ENCODE measurements at regions not wholly inside any gene's neighbourhood (a gene's known extent, or its start where the extent isn't known, plus 50 kb on each side); places are given as distances from the start of the nearest gene placed in this dataset.
A peak's percentile ranks its signal among the peaks of the same experiment; 100 is the strongest.

DNA sequence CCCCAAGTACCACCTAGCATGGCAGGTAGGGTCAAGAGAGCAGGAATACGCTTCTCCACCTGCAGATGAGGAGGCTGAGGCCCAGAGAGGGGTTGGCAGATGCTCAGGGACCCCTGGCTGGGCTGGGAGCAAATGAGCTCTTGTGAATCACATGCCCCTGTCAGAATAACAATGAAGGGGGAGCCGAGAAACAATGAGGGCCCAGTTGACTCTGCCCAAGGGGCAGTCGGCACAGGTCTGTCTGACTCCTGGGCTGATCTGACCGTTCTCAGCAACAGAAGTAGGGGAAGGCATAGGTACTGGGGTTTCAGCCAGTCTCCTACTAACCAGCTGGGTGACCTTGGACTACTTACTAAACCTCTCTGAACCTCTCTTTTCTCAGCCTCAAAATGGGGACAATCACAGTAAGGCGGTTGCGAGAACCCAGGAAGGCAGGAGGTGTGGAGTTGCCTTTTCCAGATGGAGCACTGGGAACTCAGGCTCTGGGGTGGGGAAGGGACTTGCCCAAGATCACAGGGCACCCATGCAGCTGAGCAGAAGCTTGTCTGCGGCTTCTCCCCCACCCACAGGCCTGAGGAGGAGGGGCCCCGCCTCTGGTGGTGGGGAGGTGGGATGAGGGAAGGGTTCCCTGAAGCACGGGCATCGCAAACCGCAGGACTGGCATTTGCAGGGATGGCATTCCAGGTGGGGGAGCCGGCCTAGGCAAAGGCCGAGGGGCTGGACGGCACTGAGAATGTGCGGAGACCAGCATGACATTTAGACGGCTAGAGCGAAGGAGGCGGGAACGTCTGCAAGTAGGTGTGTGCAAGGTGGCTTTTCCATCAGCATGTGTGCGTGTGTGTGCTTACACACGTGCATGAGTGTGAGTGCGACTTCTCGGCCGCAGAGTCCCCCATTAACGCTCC is 163.0 kb downstream of the MN1 start:
- DNase-seq (no peak), FAIRE-seq (no peak)
- Histone ChIP-seq H3K27me3 (ENCODE audit: control insufficient read depth in 3 of 3, insufficient read depth in 3 of 3, low read length in 3 of 3) (no peaks in the 10 kb centered on the region), H3K4me1 (ENCODE audit: control insufficient read depth in 3 of 3, insufficient read depth in 2 of 3, low read depth in 1 of 3, low read length in 2 of 3) (peaks cover 0 to 12% (median 0%) of the 10 kb centered on the region in 3 donors), H3K36me3 (ENCODE audit: control insufficient read depth in 3 of 3, insufficient read depth in 2 of 3, low read depth in 1 of 3, low read length in 3 of 3) (no peaks in the 10 kb centered on the region), H3K9me3 (ENCODE audit: control insufficient read depth in 2 of 2, insufficient read depth in 1 of 2, low read depth in 1 of 2, low read length in 1 of 2) (no peaks in the 10 kb centered on the region), H3K4me3 (ENCODE audit: low read depth in 1 of 3, low read length in 3 of 3) (no peak overlapping the region), H3K27ac (ENCODE audit: low read depth in 1 of 3, low read length in 2 of 3) (no peak overlapping the region)
- 88 to 89% (median 88%) methylated on average over 25 of the region's 25 CpGs for WGBS, 3 donors

DNA sequence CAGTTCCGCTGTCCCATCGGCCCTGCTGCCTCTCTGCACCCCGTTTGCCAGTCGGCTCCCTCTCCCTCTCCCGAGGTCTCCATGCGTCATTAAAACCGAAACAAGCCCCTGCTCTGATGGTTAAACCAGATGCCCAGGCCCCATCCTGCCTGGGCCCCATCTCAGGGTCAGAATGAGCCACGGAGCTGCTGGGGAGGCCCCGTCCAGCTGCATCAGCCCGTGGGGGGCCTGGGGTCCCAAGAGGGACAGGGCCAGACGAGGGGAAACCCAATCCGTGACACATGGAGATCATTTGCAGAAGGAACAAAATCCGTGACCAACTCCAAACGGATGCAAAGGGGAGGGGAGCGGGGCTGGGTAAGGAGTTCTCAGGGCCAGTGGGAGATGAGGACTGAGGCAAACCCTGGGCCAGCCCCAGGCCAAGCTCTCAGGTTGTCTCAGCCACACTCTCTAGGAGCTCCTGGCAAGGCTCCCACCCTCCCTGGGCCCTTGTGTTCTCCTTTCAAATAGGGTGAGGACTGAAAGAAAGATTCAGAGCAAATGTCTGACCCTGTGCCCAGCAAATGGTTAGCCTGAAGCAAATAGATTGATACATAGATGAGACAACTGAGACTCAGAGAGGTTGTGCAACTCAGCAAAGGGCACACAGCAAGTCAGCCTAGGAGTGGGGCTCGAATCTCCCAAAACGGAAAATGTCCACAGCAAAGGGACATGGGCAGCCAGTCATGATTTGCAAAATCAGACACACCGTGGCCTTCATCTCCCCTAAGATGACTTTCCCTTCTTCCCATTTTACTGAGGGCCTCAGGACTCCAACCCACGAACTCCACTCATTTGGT is 162.1 kb downstream of the MN1 start:
- Histone ChIP-seq H3K4me3 (ENCODE audit: low read depth in 1 of 3, low read length in 3 of 3) (no peak overlapping the region), H3K36me3 (ENCODE audit: control insufficient read depth in 3 of 3, insufficient read depth in 2 of 3, low read depth in 1 of 3, low read length in 3 of 3) (no peaks in the 10 kb centered on the region), H3K27ac (ENCODE audit: low read depth in 1 of 3, low read length in 2 of 3) (no peak overlapping the region), H3K9me3 (ENCODE audit: control insufficient read depth in 2 of 2, insufficient read depth in 1 of 2, low read depth in 1 of 2, low read length in 1 of 2) (no peaks in the 10 kb centered on the region), H3K27me3 (ENCODE audit: control insufficient read depth in 3 of 3, insufficient read depth in 3 of 3, low read length in 3 of 3) (no peaks in the 10 kb centered on the region), H3K4me1 (ENCODE audit: control insufficient read depth in 3 of 3, insufficient read depth in 2 of 3, low read depth in 1 of 3, low read length in 2 of 3) (peaks cover 0 to 5% (median 0%) of the 10 kb centered on the region in 3 donors)
- FAIRE-seq (no peak), DNase-seq (no peak)
- 74 to 80% (median 76%) methylated on average over 19 of the region's 19 CpGs for WGBS, 3 donors

DNA sequence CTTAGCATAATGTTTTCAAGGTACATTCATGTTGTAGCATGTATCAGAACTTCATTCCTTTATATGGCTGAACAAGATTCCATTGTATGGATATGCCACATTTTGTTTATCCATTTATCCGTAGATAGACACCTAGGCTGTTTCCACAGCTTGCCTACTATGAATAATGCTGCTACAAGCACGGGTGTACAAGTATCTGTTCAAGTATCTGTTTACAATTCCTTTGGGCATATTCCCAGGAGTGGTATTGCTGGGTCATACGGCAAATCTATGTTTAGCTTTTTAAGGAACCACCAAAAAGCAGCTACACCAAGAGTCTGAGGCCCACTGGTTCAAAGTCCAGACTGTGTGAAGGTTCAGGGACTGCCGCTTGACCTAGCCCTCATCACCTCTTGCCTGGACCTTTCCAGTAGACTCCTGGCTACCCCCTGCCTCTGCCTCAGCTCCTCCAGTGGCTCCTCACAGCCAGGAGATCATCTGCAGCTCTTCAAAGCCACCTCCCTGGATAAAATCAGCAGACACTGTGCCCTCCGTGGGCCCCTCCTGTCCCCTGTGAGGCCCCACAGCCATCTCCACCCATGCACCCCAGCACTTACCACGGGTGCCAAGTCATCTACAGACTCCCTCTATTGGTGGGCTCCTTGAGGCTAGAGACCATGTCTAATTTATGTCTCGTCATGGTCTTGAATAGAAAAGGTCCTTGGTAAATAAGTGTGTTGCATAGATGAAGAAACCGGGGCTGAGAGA is 160.3 kb downstream of the MN1 start:
- no peaks in the 10 kb centered on the region for H3K9me3 ChIP-seq (ENCODE audit: control insufficient read depth in 2 of 2, insufficient read depth in 1 of 2, low read depth in 1 of 2, low read length in 1 of 2)
- H3K4me1 ChIP-seq (ENCODE audit: control insufficient read depth in 3 of 3, insufficient read depth in 2 of 3, low read depth in 1 of 3, low read length in 2 of 3), result peaks cover 0 to 5% (median 0%) of the 10 kb centered on the region in 3 donors
- FAIRE-seq (no peak), DNase-seq (peak in 1 of 2 donors; percentile 28)
- H3K27ac ChIP-seq (ENCODE audit: low read depth in 1 of 3, low read length in 2 of 3), result no peak overlapping the region
- no peak overlapping the region for H3K4me3 ChIP-seq (ENCODE audit: low read depth in 1 of 3, low read length in 3 of 3)
- H3K27me3 ChIP-seq (ENCODE audit: control insufficient read depth in 3 of 3, insufficient read depth in 3 of 3, low read length in 3 of 3), result no peaks in the 10 kb centered on the region
- 52 to 56% (median 53%) methylated on average over 8 of the region's 8 CpGs for WGBS, 3 donors
- no peaks in the 10 kb centered on the region for H3K36me3 ChIP-seq (ENCODE audit: control insufficient read depth in 3 of 3, insufficient read depth in 2 of 3, low read depth in 1 of 3, low read length in 3 of 3)

DNA sequence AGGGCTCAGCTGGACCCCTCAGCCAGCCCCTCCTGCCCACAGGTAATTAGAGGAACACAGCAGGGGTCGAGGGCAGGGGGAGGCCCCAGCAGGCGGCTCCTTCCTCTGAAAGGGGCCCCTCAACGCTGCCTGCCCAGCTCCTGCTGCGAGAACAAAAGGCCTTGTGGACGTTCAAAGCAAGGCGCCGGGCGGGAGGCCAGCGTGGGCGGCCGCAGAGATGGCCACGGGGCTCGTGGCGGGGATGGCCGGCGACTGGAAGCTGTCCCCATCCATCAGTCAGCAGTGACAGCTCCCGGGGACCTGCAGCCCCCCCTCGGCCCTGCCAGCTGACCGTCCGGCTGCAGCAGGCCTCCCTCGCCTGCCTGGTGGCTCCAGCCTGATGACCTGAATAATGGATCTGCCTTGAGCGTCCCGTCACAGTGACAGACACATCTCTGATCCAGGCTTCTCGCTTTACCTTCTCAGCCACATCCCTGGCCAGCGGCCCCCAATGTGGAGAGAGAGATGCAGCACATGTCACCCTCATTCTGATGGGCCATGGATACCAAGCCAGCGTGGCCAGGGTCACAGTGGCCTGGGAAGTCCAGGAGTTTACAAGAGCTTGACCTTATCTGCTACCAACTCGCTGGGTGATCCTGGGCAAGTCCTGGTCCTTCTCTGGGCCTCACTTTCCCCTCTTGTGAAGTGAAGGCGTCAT is 159.3 kb downstream of the MN1 start:
- DNase-seq (no peak), FAIRE-seq (no peak)
- WGBS, 3 donors, result 82 to 84% (median 82%) methylated on average over 21 to 28 of the region's 28 CpGs
- H3K27ac ChIP-seq (ENCODE audit: low read depth in 1 of 3, low read length in 2 of 3), result no peak overlapping the region
- no peaks in the 10 kb centered on the region for H3K9me3 ChIP-seq (ENCODE audit: control insufficient read depth in 2 of 2, insufficient read depth in 1 of 2, low read depth in 1 of 2, low read length in 1 of 2)
- H3K27me3 ChIP-seq (ENCODE audit: control insufficient read depth in 3 of 3, insufficient read depth in 3 of 3, low read length in 3 of 3), result no peaks in the 10 kb centered on the region
- H3K36me3 ChIP-seq (ENCODE audit: control insufficient read depth in 3 of 3, insufficient read depth in 2 of 3, low read depth in 1 of 3, low read length in 3 of 3), result no peaks in the 10 kb centered on the region
- H3K4me1 ChIP-seq (ENCODE audit: control insufficient read depth in 3 of 3, insufficient read depth in 2 of 3, low read depth in 1 of 3, low read length in 2 of 3), result peaks cover 0 to 5% (median 0%) of the 10 kb centered on the region in 3 donors
- no peak overlapping the region for H3K4me3 ChIP-seq (ENCODE audit: low read depth in 1 of 3, low read length in 3 of 3)

DNA sequence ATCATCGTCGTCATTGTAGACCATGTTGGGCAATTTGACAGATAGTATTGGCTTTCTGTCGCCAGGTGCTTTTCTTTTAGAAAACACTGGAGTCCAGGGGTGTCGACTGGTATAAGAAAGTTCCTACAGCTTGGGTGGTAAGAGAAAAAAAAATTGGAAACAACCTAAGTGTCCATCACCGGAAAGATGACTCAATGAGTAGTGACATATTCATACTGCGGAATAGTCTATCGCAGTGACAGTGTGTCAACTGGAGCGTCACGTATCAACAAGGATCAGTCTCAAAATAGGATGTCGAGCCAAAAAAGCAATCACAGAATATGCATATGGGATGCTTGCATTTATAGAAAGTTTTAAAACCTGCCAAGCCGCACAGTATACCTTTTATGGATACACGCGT is 157.6 kb downstream of the MN1 start:
- Histone ChIP-seq H3K4me1 (ENCODE audit: control insufficient read depth in 3 of 3, insufficient read depth in 2 of 3, low read depth in 1 of 3, low read length in 2 of 3) (peaks cover 0 to 8% (median 0%) of the 10 kb centered on the region in 3 donors), H3K27me3 (ENCODE audit: control insufficient read depth in 3 of 3, insufficient read depth in 3 of 3, low read length in 3 of 3) (no peaks in the 10 kb centered on the region), H3K9me3 (ENCODE audit: control insufficient read depth in 2 of 2, insufficient read depth in 1 of 2, low read depth in 1 of 2, low read length in 1 of 2) (no peaks in the 10 kb centered on the region), H3K4me3 (ENCODE audit: low read depth in 1 of 3, low read length in 3 of 3) (no peak overlapping the region), H3K27ac (ENCODE audit: low read depth in 1 of 3, low read length in 2 of 3) (no peak overlapping the region), H3K36me3 (ENCODE audit: control insufficient read depth in 3 of 3, insufficient read depth in 2 of 3, low read depth in 1 of 3, low read length in 3 of 3) (no peaks in the 10 kb centered on the region)
- FAIRE-seq (no peak), DNase-seq (no peak)
- 90 to 95% (median 91%) methylated on average over 13 of the region's 13 CpGs for whole genome bisulfite sequencing, 3 donors

DNA sequence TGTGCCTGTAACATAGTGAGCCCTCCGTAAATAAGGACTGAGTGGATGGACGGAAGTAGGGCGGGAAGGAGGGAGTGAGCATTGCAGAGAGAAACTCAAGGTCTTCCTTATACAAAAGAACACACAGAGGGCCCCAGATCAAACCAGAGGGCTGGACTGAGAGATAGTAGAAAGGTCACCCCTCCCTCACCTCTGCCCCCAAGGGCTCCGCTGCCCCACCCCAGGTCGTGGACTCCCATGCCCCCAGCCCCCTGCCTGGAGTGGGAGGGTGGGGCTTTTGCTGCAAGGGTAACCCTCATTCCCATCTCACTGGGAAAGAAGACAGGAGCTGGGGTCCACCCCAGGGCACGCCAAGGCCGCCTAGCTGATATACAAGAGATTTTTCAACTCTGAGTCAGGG is 157.0 kb downstream of the MN1 start:
- Histone ChIP-seq H3K4me3 (ENCODE audit: low read depth in 1 of 3, low read length in 3 of 3) (no peak overlapping the region), H3K36me3 (ENCODE audit: control insufficient read depth in 3 of 3, insufficient read depth in 2 of 3, low read depth in 1 of 3, low read length in 3 of 3) (no peaks in the 10 kb centered on the region), H3K9me3 (ENCODE audit: control insufficient read depth in 2 of 2, insufficient read depth in 1 of 2, low read depth in 1 of 2, low read length in 1 of 2) (no peaks in the 10 kb centered on the region), H3K27me3 (ENCODE audit: control insufficient read depth in 3 of 3, insufficient read depth in 3 of 3, low read length in 3 of 3) (no peaks in the 10 kb centered on the region), H3K4me1 (ENCODE audit: control insufficient read depth in 3 of 3, insufficient read depth in 2 of 3, low read depth in 1 of 3, low read length in 2 of 3) (peaks cover 0 to 8% (median 0%) of the 10 kb centered on the region in 3 donors), H3K27ac (ENCODE audit: low read depth in 1 of 3, low read length in 2 of 3) (no peak overlapping the region)
- WGBS, 3 donors, result 71 to 78% (median 75%) methylated on average over 7 of the region's 7 CpGs
- FAIRE-seq, result no peak
- no peak for DNase-seq

DNA sequence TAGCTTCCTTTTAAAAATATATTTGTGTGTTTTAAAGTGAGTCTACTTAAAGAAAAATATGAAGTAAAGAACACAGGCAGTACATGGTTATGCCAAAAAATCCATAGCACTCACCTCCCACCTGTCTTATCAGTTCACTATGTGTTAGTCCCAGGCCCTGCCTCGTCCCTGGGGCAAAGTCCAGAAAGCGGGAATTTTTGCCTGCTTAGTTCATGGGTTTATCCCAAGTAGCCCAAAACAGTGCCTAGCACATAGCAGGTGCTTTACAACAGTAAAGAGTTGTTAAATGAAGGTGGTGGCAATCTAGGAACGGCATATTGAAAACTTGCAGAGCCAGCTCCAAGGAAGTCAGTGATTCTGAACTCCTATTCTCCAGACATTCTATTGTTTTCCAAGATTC is 154.0 kb downstream of the MN1 start:
- no peak overlapping the region for H3K4me3 ChIP-seq (ENCODE audit: low read depth in 1 of 3, low read length in 3 of 3)
- no peaks in the 10 kb centered on the region for H3K36me3 ChIP-seq (ENCODE audit: control insufficient read depth in 3 of 3, insufficient read depth in 2 of 3, low read depth in 1 of 3, low read length in 3 of 3)
- FAIRE-seq (no peak), DNase-seq (peak; percentile 10 to 68)
- H3K9me3 ChIP-seq (ENCODE audit: control insufficient read depth in 2 of 2, insufficient read depth in 1 of 2, low read depth in 1 of 2, low read length in 1 of 2), result no peaks in the 10 kb centered on the region
- H3K27me3 ChIP-seq (ENCODE audit: control insufficient read depth in 3 of 3, insufficient read depth in 3 of 3, low read length in 3 of 3), result no peaks in the 10 kb centered on the region
- peaks cover 0 to 3% (median 0%) of the 10 kb centered on the region in 3 donors for H3K4me1 ChIP-seq (ENCODE audit: control insufficient read depth in 3 of 3, insufficient read depth in 2 of 3, low read depth in 1 of 3, low read length in 2 of 3)
- WGBS, 3 donors, result 12 to 61% (median 24%) methylated on average over 3 of the region's 3 CpGs
- H3K27ac ChIP-seq (ENCODE audit: low read depth in 1 of 3, low read length in 2 of 3), result no peak overlapping the region
